ENCODE measurements at regions not wholly inside any gene's neighbourhood (a gene's known extent, or its start where the extent isn't known, plus 50 kb on each side); places are given as distances from the start of the nearest gene placed in this dataset.

DNA sequence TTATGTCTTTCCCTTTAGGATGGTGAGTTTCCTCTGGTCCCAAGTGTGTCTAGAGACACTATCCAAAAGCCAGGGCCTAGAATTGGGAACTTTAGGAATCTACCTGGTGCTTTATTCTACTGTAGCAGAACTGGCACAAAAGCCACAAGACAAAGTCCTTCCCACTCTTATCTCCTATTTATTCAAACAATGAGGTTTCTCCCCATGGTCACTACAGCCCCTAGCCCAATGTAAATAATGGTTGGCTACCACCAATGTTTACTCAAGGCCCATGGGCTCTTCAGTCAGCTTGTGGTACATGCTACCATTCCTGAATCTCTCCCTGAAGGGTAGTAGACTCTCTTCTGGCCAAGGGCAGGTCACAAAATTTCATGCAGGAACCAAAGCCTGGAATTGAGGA lies 789.4 kb upstream of the KIF2B start (continued):
- TF ChIP-seq, protein P1, sequence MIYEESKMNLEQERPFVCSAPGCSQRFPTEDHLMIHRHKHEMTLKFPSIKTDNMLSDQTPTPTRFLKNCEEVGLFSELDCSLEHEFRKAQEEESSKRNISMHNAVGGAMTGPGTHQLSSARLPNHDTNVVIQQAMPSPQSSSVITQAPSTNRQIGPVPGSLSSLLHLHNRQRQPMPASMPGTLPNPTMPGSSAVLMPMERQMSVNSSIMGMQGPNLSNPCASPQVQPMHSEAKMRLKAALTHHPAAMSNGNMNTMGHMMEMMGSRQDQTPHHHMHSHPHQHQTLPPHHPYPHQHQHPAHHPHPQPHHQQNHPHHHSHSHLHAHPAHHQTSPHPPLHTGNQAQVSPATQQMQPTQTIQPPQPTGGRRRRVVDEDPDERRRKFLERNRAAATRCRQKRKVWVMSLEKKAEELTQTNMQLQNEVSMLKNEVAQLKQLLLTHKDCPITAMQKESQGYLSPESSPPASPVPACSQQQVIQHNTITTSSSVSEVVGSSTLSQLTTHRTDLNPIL (CRISPR knock-in tag; IDR thresholded peaks at IDR 0.05; ENCODE audit: low read depth), result no peak
- no peak for TF ChIP-seq ZFP30 (CRISPR knock-in tag; IDR thresholded peaks at IDR 0.05)
- TF ChIP-seq ZNF8 (CRISPR knock-in tag; IDR thresholded peaks at IDR 0.05), result no peak

DNA sequence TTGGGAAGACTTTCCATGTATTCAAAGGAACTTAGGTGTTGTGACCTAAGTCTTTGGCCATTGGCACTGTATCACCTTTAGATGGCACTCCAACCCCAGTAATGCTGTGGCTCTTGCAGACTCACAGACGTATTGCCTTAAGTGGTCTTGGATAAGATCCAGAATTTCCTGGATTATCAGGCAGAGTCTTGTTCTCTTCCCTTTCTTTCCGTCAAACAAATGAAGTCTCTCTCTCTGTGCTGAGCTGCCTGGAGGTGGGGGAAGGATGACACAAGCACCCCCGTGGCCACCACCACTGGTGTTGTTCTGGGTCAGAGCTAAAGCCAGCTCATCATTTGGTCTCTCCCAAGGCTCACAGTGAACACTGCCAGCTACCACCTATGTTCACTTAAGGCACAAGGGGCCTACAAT lies 789.9 kb upstream of the KIF2B start:
- TF ChIP-seq, protein P2, sequence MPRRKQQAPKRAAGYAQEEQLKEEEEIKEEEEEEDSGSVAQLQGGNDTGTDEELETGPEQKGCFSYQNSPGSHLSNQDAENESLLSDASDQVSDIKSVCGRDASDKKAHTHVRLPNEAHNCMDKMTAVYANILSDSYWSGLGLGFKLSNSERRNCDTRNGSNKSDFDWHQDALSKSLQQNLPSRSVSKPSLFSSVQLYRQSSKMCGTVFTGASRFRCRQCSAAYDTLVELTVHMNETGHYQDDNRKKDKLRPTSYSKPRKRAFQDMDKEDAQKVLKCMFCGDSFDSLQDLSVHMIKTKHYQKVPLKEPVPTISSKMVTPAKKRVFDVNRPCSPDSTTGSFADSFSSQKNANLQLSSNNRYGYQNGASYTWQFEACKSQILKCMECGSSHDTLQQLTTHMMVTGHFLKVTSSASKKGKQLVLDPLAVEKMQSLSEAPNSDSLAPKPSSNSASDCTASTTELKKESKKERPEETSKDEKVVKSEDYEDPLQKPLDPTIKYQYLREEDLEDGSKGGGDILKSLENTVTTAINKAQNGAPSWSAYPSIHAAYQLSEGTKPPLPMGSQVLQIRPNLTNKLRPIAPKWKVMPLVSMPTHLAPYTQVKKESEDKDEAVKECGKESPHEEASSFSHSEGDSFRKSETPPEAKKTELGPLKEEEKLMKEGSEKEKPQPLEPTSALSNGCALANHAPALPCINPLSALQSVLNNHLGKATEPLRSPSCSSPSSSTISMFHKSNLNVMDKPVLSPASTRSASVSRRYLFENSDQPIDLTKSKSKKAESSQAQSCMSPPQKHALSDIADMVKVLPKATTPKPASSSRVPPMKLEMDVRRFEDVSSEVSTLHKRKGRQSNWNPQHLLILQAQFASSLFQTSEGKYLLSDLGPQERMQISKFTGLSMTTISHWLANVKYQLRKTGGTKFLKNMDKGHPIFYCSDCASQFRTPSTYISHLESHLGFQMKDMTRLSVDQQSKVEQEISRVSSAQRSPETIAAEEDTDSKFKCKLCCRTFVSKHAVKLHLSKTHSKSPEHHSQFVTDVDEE (CRISPR knock-in tag; IDR thresholded peaks at IDR 0.05), result no peak
- TF ChIP-seq OSR1 (CRISPR knock-in tag; IDR thresholded peaks at IDR 0.05) (no peak), PPARA (CRISPR knock-in tag; IDR thresholded peaks at IDR 0.05; ENCODE audit: borderline replicate concordance) (no peak), RARB (CRISPR knock-in tag; IDR thresholded peaks at IDR 0.05) (no peak), ZNF565 (CRISPR knock-in tag; conservative IDR thresholded peaks at IDR 0.05; ENCODE audit: low read depth) (no peak), ISL1 (CRISPR knock-in tag; IDR thresholded peaks at IDR 0.05) (no peak), ZNF70 (CRISPR knock-in tag; IDR thresholded peaks at IDR 0.05) (no peak), ZC3H10 (CRISPR knock-in tag; IDR thresholded peaks at IDR 0.05) (no peak), SNAI2 (CRISPR knock-in tag; IDR thresholded peaks at IDR 0.05) (no peak), TCF4 (CRISPR knock-in tag; IDR thresholded peaks at IDR 0.05; ENCODE audit: borderline replicate concordance) (no peak), ZFP30 (CRISPR knock-in tag; IDR thresholded peaks at IDR 0.05) (no peak), ZFP3 (CRISPR knock-in tag; IDR thresholded peaks at IDR 0.05) (no peak)
- TF ChIP-seq, protein P3, sequence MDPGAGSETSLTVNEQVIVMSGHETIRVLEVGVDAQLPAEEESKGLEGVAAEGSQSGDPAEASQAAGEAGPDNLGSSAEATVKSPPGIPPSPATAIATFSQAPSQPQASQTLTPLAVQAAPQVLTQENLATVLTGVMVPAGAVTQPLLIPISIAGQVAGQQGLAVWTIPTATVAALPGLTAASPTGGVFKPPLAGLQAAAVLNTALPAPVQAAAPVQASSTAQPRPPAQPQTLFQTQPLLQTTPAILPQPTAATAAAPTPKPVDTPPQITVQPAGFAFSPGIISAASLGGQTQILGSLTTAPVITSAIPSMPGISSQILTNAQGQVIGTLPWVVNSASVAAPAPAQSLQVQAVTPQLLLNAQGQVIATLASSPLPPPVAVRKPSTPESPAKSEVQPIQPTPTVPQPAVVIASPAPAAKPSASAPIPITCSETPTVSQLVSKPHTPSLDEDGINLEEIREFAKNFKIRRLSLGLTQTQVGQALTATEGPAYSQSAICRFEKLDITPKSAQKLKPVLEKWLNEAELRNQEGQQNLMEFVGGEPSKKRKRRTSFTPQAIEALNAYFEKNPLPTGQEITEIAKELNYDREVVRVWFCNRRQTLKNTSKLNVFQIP (CRISPR knock-in tag; IDR thresholded peaks at IDR 0.05; ENCODE audit: borderline replicate concordance, low read depth), result no peak
- ATAC-seq, result no peak

DNA sequence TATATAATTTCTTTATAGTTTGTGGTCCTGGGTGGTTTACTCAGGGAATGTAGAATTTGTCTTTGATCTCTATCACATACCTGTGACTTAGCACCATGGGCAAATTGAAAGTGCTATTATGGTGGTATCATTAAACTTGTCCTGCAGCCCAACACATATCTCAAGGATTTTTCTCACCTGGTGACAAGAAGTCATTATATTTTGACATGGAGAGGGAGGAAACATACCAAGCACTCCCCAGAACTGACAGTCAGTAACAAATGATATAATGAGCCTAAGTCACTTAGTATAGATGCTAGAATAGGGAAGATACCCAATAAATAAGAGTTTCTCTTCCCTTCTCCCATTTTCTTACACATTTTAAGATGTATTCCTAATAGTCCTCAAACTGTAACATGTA lies 805.5 kb upstream of the KIF2B start:
- no peak for ATAC-seq
- TF ChIP-seq ZNF8 (CRISPR knock-in tag; IDR thresholded peaks at IDR 0.05) (no peak), ISL1 (CRISPR knock-in tag; IDR thresholded peaks at IDR 0.05) (no peak), GLIS3 (CRISPR knock-in tag; IDR thresholded peaks at IDR 0.05) (no peak), SNAI2 (CRISPR knock-in tag; IDR thresholded peaks at IDR 0.05) (no peak)
- TF ChIP-seq, protein P4, sequence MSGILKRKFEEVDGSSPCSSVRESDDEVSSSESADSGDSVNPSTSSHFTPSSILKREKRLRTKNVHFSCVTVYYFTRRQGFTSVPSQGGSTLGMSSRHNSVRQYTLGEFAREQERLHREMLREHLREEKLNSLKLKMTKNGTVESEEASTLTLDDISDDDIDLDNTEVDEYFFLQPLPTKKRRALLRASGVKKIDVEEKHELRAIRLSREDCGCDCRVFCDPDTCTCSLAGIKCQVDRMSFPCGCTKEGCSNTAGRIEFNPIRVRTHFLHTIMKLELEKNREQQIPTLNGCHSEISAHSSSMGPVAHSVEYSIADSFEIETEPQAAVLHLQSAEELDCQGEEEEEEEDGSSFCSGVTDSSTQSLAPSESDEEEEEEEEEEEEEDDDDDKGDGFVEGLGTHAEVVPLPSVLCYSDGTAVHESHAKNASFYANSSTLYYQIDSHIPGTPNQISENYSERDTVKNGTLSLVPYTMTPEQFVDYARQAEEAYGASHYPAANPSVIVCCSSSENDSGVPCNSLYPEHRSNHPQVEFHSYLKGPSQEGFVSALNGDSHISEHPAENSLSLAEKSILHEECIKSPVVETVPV (CRISPR knock-in tag; IDR thresholded peaks at IDR 0.05), result no peak
- TF ChIP-seq, protein P2 (CRISPR knock-in tag; IDR thresholded peaks at IDR 0.05), result no peak
- TF ChIP-seq, protein P1 (CRISPR knock-in tag; IDR thresholded peaks at IDR 0.05; ENCODE audit: low read depth), result no peak

Measured in SK-N-SH treated with all-trans-retinoic acid at 6 μM for 48 hours (cell line).